SH-SY5Y (cell line): ENCODE measurements at regions not wholly inside any gene's neighbourhood (a gene's known extent, or its start where the extent isn't known, plus 50 kb on each side); places are given as distances from the start of the nearest gene placed in this dataset.

Experiments used
- GATA2 ChIP-seq: IDR thresholded peaks from 2 replicates; pipeline ENCODE4 v1.6.1; 2011; ENCODE audit warnings: mild to moderate bottlenecking, low read depth, low read length
- GATA3 ChIP-seq: IDR thresholded peaks from 2 replicates; pipeline ENCODE4 v1.6.1; 2011; ENCODE audit warnings: low read depth, mild to moderate bottlenecking, low read length, moderate library complexity

- TF ChIP-seq GATA2 = no peak
- TF ChIP-seq GATA3 = no peak
These were observed 319.1 kb upstream of the MEX3C start for GRCh38 chr18:51516478-51517038.
